Lower leg skin (tissue), 3 donors: ENCODE measurements at regions not wholly inside any gene's neighbourhood (a gene's known extent, or its start where the extent isn't known, plus 50 kb on each side); places are given as distances from the start of the nearest gene placed in this dataset.

Source experiments
- POLR2A ChIP-seq, 2 donors: fragments of 450-650 bp; IDR thresholded peaks; one replicate each; pipeline ENCODE4 v1.6.1; 2016 to 2017; ENCODE audit warnings: antibody characterized with exemption in 2 of 2, mild to moderate bottlenecking in 1 of 2, moderate library complexity in 1 of 2
- TF ChIP-seq, protein P1 (sequence below), 3 donors: fragments of 450-650 bp; IDR thresholded peaks; one replicate each; pipeline ENCODE4 v1.5.1; 2016; ENCODE audit warnings: antibody characterized with exemption in 3 of 3, mild to moderate bottlenecking in 3 of 3, moderate library complexity in 2 of 3

DNA sequence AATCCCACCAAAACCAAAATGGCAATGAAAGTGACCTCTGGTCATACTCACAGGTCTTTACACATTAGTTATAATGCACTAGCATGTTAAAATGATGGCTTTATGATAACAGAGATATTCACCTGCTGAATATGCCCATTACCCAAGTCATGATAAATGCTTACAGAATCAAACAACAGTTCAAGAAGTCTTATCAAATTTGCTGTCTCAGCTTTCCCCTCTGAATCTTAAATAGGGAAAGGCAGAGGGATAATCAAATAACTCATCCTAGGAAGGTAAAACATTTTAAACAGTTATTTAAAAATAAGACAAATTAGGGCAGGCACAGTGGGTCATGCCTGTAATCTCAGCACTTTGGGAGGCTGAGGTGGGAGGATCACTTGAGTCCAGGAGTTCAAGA is 52.8 kb upstream of the CRBN start:
- TF ChIP-seq, protein P1, sequence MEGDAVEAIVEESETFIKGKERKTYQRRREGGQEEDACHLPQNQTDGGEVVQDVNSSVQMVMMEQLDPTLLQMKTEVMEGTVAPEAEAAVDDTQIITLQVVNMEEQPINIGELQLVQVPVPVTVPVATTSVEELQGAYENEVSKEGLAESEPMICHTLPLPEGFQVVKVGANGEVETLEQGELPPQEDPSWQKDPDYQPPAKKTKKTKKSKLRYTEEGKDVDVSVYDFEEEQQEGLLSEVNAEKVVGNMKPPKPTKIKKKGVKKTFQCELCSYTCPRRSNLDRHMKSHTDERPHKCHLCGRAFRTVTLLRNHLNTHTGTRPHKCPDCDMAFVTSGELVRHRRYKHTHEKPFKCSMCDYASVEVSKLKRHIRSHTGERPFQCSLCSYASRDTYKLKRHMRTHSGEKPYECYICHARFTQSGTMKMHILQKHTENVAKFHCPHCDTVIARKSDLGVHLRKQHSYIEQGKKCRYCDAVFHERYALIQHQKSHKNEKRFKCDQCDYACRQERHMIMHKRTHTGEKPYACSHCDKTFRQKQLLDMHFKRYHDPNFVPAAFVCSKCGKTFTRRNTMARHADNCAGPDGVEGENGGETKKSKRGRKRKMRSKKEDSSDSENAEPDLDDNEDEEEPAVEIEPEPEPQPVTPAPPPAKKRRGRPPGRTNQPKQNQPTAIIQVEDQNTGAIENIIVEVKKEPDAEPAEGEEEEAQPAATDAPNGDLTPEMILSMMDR (IDR thresholded peaks at IDR 0.05): no peak
- TF ChIP-seq POLR2A (IDR thresholded peaks at IDR 0.05): no peak
